ENCODE measurements at regions not wholly inside any gene's neighbourhood (a gene's known extent, or its start where the extent isn't known, plus 50 kb on each side); places are given as distances from the start of the nearest gene placed in this dataset.
"Not testable (repeated sequence)": the region's sequence is repeated elsewhere in the genome, so short reads cannot be mapped to it uniquely, and the experiment has no call there.

DNA sequence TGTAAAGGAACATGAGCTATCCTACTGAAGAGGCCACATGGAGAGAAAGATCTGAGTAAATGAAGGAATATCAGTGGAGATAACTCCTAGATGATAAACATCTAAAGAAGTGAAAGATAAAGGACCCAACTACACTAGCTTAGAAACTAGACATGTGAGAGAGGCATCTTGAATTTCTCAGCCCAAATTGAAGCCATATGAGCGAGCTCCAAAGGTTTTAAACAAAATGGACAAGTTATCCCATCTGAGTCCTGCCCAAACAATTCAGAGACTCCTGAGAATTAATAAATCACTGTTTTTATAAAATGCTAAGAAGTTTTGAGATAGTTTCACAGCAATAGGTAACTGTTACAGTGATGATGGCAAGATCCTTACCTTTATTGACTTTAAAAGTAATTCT is 438.9 kb downstream of the NAV3 start:
- Histone ChIP-seq H3K9ac (ENCODE audit: low read length) (no peak overlapping the region), H3K27ac (ENCODE audit: low read length) (no peak overlapping the region), H3K9me3 (ENCODE audit: control insufficient read depth, low read depth, low read length) (no peaks in the 10 kb centered on the region), H3K27me3 (ENCODE audit: control insufficient read depth, insufficient read depth, low read length) (no peaks in the 10 kb centered on the region), H3K36me3 (ENCODE audit: control insufficient read depth, low read depth, low read length) (no peaks in the 10 kb centered on the region), H3K4me1 (ENCODE audit: control insufficient read depth, low read depth, low read length) (peaks cover 7% of the 10 kb centered on the region), H3K4me3 (ENCODE audit: low read length) (no peak overlapping the region)

DNA sequence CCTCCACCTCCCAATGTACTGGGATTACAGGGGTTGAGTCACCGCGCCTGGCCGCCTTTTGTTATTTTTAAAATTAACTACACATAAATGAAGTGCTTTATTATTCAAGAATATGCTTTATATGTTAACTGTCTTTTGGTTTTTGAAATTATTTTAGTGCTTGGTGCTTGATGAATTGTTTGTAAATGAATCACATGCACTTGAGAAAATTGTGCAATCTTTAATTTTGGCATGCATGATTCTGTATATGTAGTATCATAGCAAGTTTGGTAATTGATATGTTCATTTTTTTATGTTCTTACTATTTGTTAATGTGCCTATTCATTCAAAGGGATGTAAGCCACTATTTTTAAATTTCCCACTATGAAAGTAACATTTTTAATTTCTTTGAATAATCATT is 440.9 kb downstream of the NAV3 start:
- no peak overlapping the region for H3K4me3 ChIP-seq (ENCODE audit: low read length)
- no peak overlapping the region for H3K9ac ChIP-seq (ENCODE audit: low read length)
- no peaks in the 10 kb centered on the region for H3K36me3 ChIP-seq (ENCODE audit: control insufficient read depth, low read depth, low read length)
- no peaks in the 10 kb centered on the region for H3K4me1 ChIP-seq (ENCODE audit: control insufficient read depth, low read depth, low read length)
- no peaks in the 10 kb centered on the region for H3K9me3 ChIP-seq (ENCODE audit: control insufficient read depth, low read depth, low read length)
- H3K27ac ChIP-seq (ENCODE audit: low read length) = no peak overlapping the region
- no peaks in the 10 kb centered on the region for H3K27me3 ChIP-seq (ENCODE audit: control insufficient read depth, insufficient read depth, low read length)

DNA sequence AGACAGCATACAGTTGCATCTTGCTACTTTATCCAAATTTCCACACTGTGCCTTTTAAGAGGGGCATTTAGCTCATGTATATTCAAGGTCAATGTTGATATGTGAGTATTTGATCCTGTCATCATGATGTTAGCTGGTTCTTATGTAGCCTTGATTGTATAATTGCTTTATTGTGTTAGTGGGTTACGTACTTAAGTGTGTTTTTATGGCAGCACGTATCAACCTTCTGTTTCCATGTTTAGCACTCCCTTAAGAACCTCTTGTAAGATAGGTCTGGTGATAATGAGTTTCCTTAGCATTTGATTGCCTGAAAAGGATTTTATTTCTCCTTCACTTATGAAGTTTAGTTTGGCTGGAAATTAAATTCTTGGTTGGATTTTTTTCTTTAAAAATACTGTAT is 445.2 kb downstream of the NAV3 start:
- Histone ChIP-seq H3K4me1 (ENCODE audit: control insufficient read depth, low read depth, low read length) (no peaks in the 10 kb centered on the region), H3K9ac (ENCODE audit: low read length) (no peak overlapping the region), H3K27me3 (ENCODE audit: control insufficient read depth, insufficient read depth, low read length) (no peaks in the 10 kb centered on the region)

DNA sequence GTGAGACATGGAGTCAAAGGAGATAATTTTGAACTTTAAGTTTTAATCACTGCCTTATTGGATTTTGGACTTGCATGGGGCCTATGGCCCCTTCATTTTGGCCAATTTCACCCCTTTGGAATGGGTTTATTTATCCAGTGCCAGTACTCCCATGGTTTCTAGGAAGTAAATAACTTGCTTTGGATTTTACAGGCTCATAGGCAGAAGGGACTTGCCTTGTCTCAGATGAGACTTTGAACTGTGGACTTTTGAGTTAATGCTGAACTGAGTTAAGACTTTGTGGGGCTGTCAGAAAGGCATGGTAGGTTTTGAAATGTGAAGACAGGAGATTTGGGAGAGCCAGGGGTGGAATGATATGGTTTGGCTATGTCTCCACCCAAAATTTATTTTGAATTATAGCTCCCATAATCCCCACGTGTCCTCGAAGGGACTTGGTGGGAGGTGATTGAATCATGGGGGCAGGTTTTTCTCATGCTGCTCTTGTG is 448.1 kb downstream of the NAV3 start:
- Histone ChIP-seq H3K27me3 (ENCODE audit: control insufficient read depth, insufficient read depth, low read length) (no peaks in the 10 kb centered on the region), H3K9me3 (ENCODE audit: control insufficient read depth, low read depth, low read length) (peaks cover 7% of the 10 kb centered on the region), H3K27ac (ENCODE audit: low read length) (no peak overlapping the region), H3K4me3 (ENCODE audit: low read length) (no peak overlapping the region), H3K4me1 (ENCODE audit: control insufficient read depth, low read depth, low read length) (no peaks in the 10 kb centered on the region), H3K36me3 (ENCODE audit: control insufficient read depth, low read depth, low read length) (no peaks in the 10 kb centered on the region), H3K9ac (ENCODE audit: low read length) (no peak overlapping the region)

More for the DNA sequence above, 445.2 kb downstream of the NAV3 start:
- no peaks in the 10 kb centered on the region for H3K36me3 ChIP-seq (ENCODE audit: control insufficient read depth, low read depth, low read length)
- no peak overlapping the region for H3K27ac ChIP-seq (ENCODE audit: low read length)
- no peak overlapping the region for H3K4me3 ChIP-seq (ENCODE audit: low read length)
- H3K9me3 ChIP-seq (ENCODE audit: control insufficient read depth, low read depth, low read length) = peaks cover 7% of the 10 kb centered on the region

DNA sequence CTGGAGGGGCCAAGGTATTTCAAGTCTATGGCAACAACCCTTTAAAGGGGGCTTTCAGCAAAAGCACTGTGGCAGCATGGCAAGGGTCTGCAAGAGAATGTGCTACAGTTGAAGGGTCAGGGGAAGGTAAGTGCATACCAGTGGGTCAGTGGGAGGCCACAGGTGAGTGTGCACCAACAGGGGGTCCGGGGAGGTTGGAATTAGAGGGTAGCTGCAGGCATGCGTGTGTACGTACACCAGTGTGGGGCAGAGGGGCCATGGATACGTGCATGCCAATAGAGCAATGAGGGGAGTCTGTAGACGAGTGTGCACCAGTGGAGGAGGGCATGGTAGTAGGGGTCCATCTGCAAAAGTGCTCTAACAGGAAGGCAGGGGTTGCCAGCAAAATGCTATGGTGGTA is 448.9 kb downstream of the NAV3 start:
- Histone ChIP-seq H3K9me3 (ENCODE audit: control insufficient read depth, low read depth, low read length) (peaks cover 7% of the 10 kb centered on the region), H3K4me3 (ENCODE audit: low read length) (no peak overlapping the region), H3K27ac (ENCODE audit: low read length) (no peak overlapping the region), H3K4me1 (ENCODE audit: control insufficient read depth, low read depth, low read length) (no peaks in the 10 kb centered on the region), H3K36me3 (ENCODE audit: control insufficient read depth, low read depth, low read length) (no peaks in the 10 kb centered on the region), H3K27me3 (ENCODE audit: control insufficient read depth, insufficient read depth, low read length) (no peaks in the 10 kb centered on the region), H3K9ac (ENCODE audit: low read length) (no peak overlapping the region)

DNA sequence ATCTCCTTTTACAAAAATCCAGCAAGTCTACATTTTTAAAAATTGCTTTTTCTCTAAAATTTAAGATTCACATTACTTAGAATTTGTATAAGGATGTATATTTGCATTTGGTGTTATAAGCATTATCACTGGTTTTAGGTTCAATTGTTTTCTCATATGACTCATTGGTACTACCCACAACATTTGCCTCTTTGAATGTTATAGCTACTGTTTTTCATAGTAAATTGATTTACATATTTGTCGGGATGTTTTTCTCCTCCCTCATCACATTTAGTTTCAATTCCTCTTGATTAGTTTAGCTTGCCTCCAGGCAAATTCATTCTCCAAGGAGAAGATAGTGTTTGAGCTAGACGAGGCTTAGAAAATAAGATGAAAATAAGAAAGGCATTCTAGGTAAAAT is 450.4 kb downstream of the NAV3 start:
- not testable (repeated sequence) for H3K27me3 ChIP-seq (ENCODE audit: control insufficient read depth, insufficient read depth, low read length); H3K9ac ChIP-seq (ENCODE audit: low read length); H3K4me1 ChIP-seq (ENCODE audit: control insufficient read depth, low read depth, low read length); H3K9me3 ChIP-seq (ENCODE audit: control insufficient read depth, low read depth, low read length); H3K36me3 ChIP-seq (ENCODE audit: control insufficient read depth, low read depth, low read length); H3K4me3 ChIP-seq (ENCODE audit: low read length); H3K27ac ChIP-seq (ENCODE audit: low read length)

DNA sequence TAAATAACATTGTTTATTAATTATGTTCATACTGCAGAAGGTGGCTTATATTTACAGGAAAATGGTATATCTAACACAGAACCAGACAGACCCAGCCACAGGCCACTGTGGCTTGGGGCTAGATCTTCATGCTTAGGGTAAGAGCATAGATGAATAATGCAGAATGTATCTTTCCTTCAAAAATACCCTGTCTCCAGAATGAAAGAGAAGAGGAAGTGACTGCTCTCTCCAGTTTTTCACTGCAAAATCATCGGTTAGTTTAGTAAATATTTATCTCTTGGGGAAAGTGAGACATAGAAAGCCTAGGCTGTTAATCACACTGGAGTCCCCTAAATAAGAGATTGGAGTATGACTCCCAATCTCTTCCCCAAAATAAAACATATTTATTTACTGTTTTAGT is 453.7 kb downstream of the NAV3 start:
- H3K27ac ChIP-seq (ENCODE audit: low read length) = no peak overlapping the region
- H3K9me3 ChIP-seq (ENCODE audit: control insufficient read depth, low read depth, low read length) = no peaks in the 10 kb centered on the region
- H3K36me3 ChIP-seq (ENCODE audit: control insufficient read depth, low read depth, low read length) = no peaks in the 10 kb centered on the region
- H3K4me1 ChIP-seq (ENCODE audit: control insufficient read depth, low read depth, low read length) = peaks cover 8% of the 10 kb centered on the region
- H3K4me3 ChIP-seq (ENCODE audit: low read length) = no peak overlapping the region
- no peaks in the 10 kb centered on the region for H3K27me3 ChIP-seq (ENCODE audit: control insufficient read depth, insufficient read depth, low read length)
- H3K9ac ChIP-seq (ENCODE audit: low read length) = no peak overlapping the region

DNA sequence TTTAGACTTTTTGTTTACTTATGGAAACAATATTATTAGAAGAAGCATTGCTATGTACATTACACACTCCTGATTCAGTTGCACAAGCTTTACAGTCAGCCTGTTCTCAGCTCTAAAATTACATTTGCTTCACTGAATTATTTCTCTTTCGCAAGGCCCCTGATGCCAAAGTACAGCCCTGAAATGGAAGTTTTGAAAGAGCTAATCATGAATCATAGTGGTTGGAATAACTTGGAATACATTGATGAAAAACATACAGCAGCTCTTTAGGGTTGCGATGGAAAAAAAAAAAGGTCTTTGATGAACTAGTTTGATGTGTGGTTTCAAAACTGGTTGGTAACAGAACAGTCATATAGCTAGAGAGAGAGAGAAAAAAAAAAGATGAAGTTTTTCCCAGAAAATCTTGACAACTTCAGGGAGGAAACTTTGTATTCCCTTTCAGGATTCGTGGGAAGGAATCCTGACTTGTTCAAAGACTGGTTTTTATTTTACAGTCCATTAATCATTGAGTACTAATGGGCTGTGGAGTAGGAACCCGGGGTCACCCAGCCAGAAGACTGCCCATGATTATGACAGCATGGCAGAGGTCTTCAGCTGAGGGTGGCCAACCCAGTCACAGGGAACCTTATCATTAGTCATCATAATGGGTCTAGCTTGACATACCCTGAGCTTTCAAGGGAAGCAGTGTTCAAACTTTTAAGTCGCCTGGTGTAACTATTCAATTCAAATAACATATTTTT is 460.1 kb downstream of the NAV3 start:
- Histone ChIP-seq H3K27ac (ENCODE audit: low read length) (no peak overlapping the region), H3K9ac (ENCODE audit: low read length) (no peak overlapping the region), H3K36me3 (ENCODE audit: control insufficient read depth, low read depth, low read length) (no peaks in the 10 kb centered on the region), H3K9me3 (ENCODE audit: control insufficient read depth, low read depth, low read length) (no peaks in the 10 kb centered on the region), H3K27me3 (ENCODE audit: control insufficient read depth, insufficient read depth, low read length) (no peaks in the 10 kb centered on the region), H3K4me3 (ENCODE audit: low read length) (no peak overlapping the region), H3K4me1 (ENCODE audit: control insufficient read depth, low read depth, low read length) (peaks cover 8% of the 10 kb centered on the region)

DNA sequence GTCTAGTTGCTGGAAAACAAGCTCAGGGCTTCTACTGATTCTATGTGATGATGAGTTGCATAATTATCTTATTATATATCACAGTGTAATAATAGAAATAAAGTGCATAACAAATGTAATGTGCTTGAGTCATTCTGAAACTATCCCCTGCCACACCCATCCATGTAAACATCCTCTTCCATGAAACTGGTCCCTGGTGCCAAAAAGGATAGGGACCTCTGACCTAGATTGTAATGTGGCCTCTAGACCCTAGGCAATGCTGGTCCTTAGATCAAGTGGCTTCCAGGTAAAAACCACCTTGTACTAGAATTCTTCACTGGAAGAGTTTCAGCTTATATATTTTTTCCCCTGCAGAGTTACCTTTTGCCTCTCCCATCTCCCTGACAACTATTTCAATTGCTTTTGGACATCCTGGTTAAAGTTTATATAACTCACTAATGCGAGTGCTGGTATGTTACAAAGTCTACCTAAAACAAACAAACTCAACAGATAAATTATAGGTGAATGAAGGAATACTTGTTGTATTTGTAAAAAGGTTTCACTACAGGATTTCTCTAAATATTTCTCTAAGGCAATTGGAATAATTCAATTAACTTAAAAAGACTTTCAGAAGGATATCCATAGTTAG is 462.5 kb downstream of the NAV3 start:
- H3K4me3 ChIP-seq (ENCODE audit: low read length) = no peak overlapping the region
- no peaks in the 10 kb centered on the region for H3K36me3 ChIP-seq (ENCODE audit: control insufficient read depth, low read depth, low read length)
- no peak overlapping the region for H3K9ac ChIP-seq (ENCODE audit: low read length)
- H3K4me1 ChIP-seq (ENCODE audit: control insufficient read depth, low read depth, low read length) = no peaks in the 10 kb centered on the region
- no peaks in the 10 kb centered on the region for H3K9me3 ChIP-seq (ENCODE audit: control insufficient read depth, low read depth, low read length)
- H3K27ac ChIP-seq (ENCODE audit: low read length) = no peak overlapping the region
- no peaks in the 10 kb centered on the region for H3K27me3 ChIP-seq (ENCODE audit: control insufficient read depth, insufficient read depth, low read length)

DNA sequence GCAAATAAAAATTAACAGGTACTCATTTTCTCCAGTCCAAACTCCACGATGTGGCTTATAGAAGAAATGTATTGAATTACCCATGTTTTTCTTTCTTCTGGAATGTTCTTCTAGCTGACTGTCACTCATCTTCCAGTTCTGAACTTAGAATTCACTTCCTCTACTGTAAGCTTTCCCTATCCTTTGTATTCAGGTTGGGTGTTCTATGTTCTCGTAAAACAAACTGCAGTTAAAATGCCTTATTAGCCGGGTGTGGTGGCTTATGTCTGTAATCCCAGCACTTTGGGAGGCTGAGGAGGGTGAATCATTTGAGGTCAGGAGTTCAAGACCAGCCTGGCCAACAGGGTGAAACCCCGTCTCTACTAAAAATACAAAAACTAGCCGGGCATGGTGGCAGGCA is 470.6 kb downstream of the NAV3 start:
- not testable (repeated sequence) for H3K9ac ChIP-seq (ENCODE audit: low read length); H3K4me1 ChIP-seq (ENCODE audit: control insufficient read depth, low read depth, low read length); H3K27me3 ChIP-seq (ENCODE audit: control insufficient read depth, insufficient read depth, low read length); H3K4me3 ChIP-seq (ENCODE audit: low read length); H3K27ac ChIP-seq (ENCODE audit: low read length); H3K36me3 ChIP-seq (ENCODE audit: control insufficient read depth, low read depth, low read length); H3K9me3 ChIP-seq (ENCODE audit: control insufficient read depth, low read depth, low read length)

DNA sequence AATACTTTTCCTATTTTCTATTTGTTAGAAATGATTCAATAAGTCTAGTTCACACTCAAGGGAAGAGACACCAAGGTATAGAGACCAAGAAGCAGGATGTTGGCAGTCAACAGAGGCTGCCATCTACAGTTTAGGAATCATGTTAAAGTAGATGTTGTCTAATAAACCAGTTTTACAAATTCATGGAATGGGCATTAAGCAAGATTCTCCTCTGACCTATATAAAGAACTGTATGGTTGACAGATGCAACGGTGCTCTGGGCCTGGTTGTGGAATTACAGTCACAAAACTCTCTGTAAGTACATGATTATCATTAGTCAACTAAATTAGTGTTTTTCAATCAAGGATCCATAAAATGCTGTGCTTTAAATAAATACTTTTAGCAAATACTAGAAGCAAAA is 475.1 kb downstream of the NAV3 start:
- H3K36me3 ChIP-seq (ENCODE audit: control insufficient read depth, low read depth, low read length) = no peaks in the 10 kb centered on the region

DNA sequence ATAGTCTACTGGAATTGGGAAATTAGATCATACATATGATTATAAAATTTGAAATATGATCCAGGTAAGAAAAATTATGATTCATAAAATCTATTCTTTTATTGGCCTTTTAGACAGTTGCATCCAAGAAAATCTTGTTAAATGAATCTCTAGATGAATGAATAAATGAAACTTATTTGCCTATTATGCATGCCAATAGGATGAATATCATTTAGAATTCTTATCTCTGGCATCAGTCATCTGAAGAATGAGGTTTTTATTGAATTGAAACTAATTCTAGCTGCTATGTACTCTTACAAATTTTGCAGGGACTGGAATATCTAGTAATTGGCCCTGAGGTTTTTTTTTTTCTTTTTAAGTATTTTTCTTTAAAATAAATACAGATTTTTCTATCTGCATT is 475.5 kb downstream of the NAV3 start:
- no peaks in the 10 kb centered on the region for H3K36me3 ChIP-seq (ENCODE audit: control insufficient read depth, low read depth, low read length)
- H3K27me3 ChIP-seq (ENCODE audit: control insufficient read depth, insufficient read depth, low read length) = no peaks in the 10 kb centered on the region
- no peak overlapping the region for H3K27ac ChIP-seq (ENCODE audit: low read length)
- no peaks in the 10 kb centered on the region for H3K4me1 ChIP-seq (ENCODE audit: control insufficient read depth, low read depth, low read length)
- H3K9ac ChIP-seq (ENCODE audit: low read length) = no peak overlapping the region
- no peaks in the 10 kb centered on the region for H3K9me3 ChIP-seq (ENCODE audit: control insufficient read depth, low read depth, low read length)
- H3K4me3 ChIP-seq (ENCODE audit: low read length) = no peak overlapping the region

More for the DNA sequence above, 475.1 kb downstream of the NAV3 start:
- H3K27ac ChIP-seq (ENCODE audit: low read length) = no peak overlapping the region
- no peak overlapping the region for H3K9ac ChIP-seq (ENCODE audit: low read length)
- no peaks in the 10 kb centered on the region for H3K9me3 ChIP-seq (ENCODE audit: control insufficient read depth, low read depth, low read length)
- no peaks in the 10 kb centered on the region for H3K27me3 ChIP-seq (ENCODE audit: control insufficient read depth, insufficient read depth, low read length)
- no peaks in the 10 kb centered on the region for H3K4me1 ChIP-seq (ENCODE audit: control insufficient read depth, low read depth, low read length)
- H3K4me3 ChIP-seq (ENCODE audit: low read length) = no peak overlapping the region
